HEK293 (cell line): ENCODE measurements at regions not wholly inside any gene's neighbourhood (a gene's known extent, or its start where the extent isn't known, plus 50 kb on each side); places are given as distances from the start of the nearest gene placed in this dataset.

Source experiments
- CTCF ChIA-PET: fragments of 350-600 bp; formaldehyde crosslinking; extraction: SDS; loops from one replicate; lab custom pipeline; 2021; ENCODE audit warnings: antibody characterized with exemption; lab: Yijun Ruan, JAX
- POLR2A ChIA-PET: fragments of 300-600 bp; formaldehyde crosslinking; extraction: SDS; loops from one replicate; lab custom pipeline; 2020; ENCODE audit warnings: antibody characterized with exemption, inconsistent platforms; lab: Yijun Ruan, JAX
- H3K27ac ChIP-seq: fragments of 200-500 bp; sonication (Bioruptor generic); 2 replicates; pipeline ENCODE4 v1.5.1; 2014; ENCODE audit warnings: low read depth, low read length, control low read depth, inconsistent platforms; ENCODE audit errors: extremely low read depth
- H3K36me3 ChIP-seq, 2 experiments: fragments of 200-500 bp in 1 of 2; sonication (Bioruptor generic) in 1 of 2; 1 replicate in 1 of 2; 2 replicates in 1 of 2; pipeline ENCODE4 v1.5.1; 2014 to 2017; ENCODE audit warnings: inconsistent platforms in 2 of 2, low read length in 2 of 2; ENCODE audit not compliant: control insufficient read depth in 2 of 2, insufficient read depth in 1 of 2
- H3K4me1 ChIP-seq: fragments of 200-500 bp; sonication (Bioruptor generic); 2 replicates; pipeline ENCODE4 v1.5.1; 2014; ENCODE audit warnings: mild to moderate bottlenecking, low read length, inconsistent platforms; ENCODE audit not compliant: control insufficient read depth, insufficient read depth
- H3K4me3 ChIP-seq: 2 replicates; pipeline ENCODE4 v1.5.1; 2011; ENCODE audit warnings: low read depth, mild to moderate bottlenecking, control low read depth, low read length, moderate library complexity
- H3K9me3 ChIP-seq: fragments of 200-500 bp; sonication (Bioruptor generic); 2 replicates; pipeline ENCODE4 v1.5.1; 2014; ENCODE audit warnings: low read depth, low read length, inconsistent platforms; ENCODE audit not compliant: control insufficient read depth, insufficient read depth
- KLF1 ChIP-seq: fragments of 450-650 bp; formaldehyde crosslinking; IDR thresholded peaks from 2 replicates; pipeline ENCODE4 v1.5.1; 2016; ENCODE audit warnings: missing biosample characterization, missing genetic modification characterization
- KLF16 ChIP-seq: fragments of 450-650 bp; formaldehyde crosslinking; IDR thresholded peaks from 2 replicates; pipeline ENCODE4 v1.5.1; 2017; ENCODE audit warnings: missing biosample characterization, missing genetic modification characterization
- KLF7 ChIP-seq: fragments of 450-650 bp; formaldehyde crosslinking; IDR thresholded peaks from 2 replicates; pipeline ENCODE4 v1.5.1; 2016; ENCODE audit warnings: missing biosample characterization, missing genetic modification characterization, borderline replicate concordance
- KLF8 ChIP-seq: fragments of 450-650 bp; formaldehyde crosslinking; IDR thresholded peaks from 2 replicates; pipeline ENCODE4 v1.5.1; 2016; ENCODE audit warnings: missing biosample characterization, missing genetic modification characterization
- SP3 ChIP-seq: fragments of 450-650 bp; formaldehyde crosslinking; IDR thresholded peaks from 2 replicates; pipeline ENCODE4 v1.5.1; 2016; ENCODE audit warnings: missing biosample characterization, missing genetic modification characterization
- SP7 ChIP-seq: fragments of 450-650 bp; formaldehyde crosslinking; IDR thresholded peaks from 2 replicates; pipeline ENCODE4 v1.5.1; 2016; ENCODE audit warnings: missing biosample characterization, missing genetic modification characterization
- ZBTB21 ChIP-seq: fragments of 450-650 bp; formaldehyde crosslinking; IDR thresholded peaks from 2 replicates; pipeline ENCODE4 v1.5.1; 2017; ENCODE audit warnings: missing biosample characterization, missing genetic modification characterization
- ZBTB7A ChIP-seq: fragments of 450-650 bp; formaldehyde crosslinking; IDR thresholded peaks from 2 replicates; pipeline ENCODE4 v1.5.1; 2016; ENCODE audit warnings: low read depth, missing biosample characterization, missing genetic modification characterization
- ZNF157 ChIP-seq: fragments of 450-650 bp; formaldehyde crosslinking; IDR thresholded peaks from 2 replicates; pipeline ENCODE4 v1.5.1; 2016; ENCODE audit warnings: missing biosample characterization, missing genetic modification characterization
- ZNF274 ChIP-seq, 2 experiments: fragments of 200-500 bp in 1 of 2; fragments of 450-650 bp in 1 of 2; sonication (Bioruptor generic) in 1 of 2; formaldehyde crosslinking in 1 of 2; IDR thresholded peaks; 2 replicates each; pipeline versions ENCODE4 v1.5.1 to v1.6.1; 2014 to 2016; ENCODE audit warnings: borderline replicate concordance in 1 of 2, inconsistent platforms in 1 of 2, low read length in 1 of 2, missing biosample characterization in 1 of 2, missing genetic modification characterization in 1 of 2
- ZNF292 ChIP-seq: fragments of 450-650 bp; formaldehyde crosslinking; IDR thresholded peaks from 2 replicates; pipeline ENCODE4 v1.5.1; 2016; ENCODE audit warnings: low read depth, missing biosample characterization, missing genetic modification characterization, borderline replicate concordance
- ZNF404 ChIP-seq: fragments of 450-650 bp; formaldehyde crosslinking; IDR thresholded peaks from 2 replicates; pipeline ENCODE4 v1.5.1; 2017; ENCODE audit warnings: missing biosample characterization, missing genetic modification characterization
- ZNF473 ChIP-seq: fragments of 450-650 bp; formaldehyde crosslinking; IDR thresholded peaks from 2 replicates; pipeline ENCODE4 v1.5.1; 2017; ENCODE audit warnings: missing biosample characterization, missing genetic modification characterization
- ZNF530 ChIP-seq: fragments of 450-650 bp; formaldehyde crosslinking; IDR thresholded peaks from 2 replicates; pipeline ENCODE4 v1.5.1; 2016; ENCODE audit warnings: low read depth, missing biosample characterization, missing genetic modification characterization
- ZNF571 ChIP-seq: fragments of 450-650 bp; formaldehyde crosslinking; IDR thresholded peaks from 2 replicates; pipeline ENCODE4 v1.5.0; 2017; ENCODE audit warnings: missing biosample characterization, missing genetic modification characterization
- ZNF596 ChIP-seq: fragments of 450-650 bp; IDR thresholded peaks from 2 replicates; pipeline ENCODE4 v1.5.0; 2018; ENCODE audit warnings: missing biosample characterization, mild to moderate bottlenecking, missing genetic modification characterization, moderate library complexity
- ZNF624 ChIP-seq: fragments of 450-650 bp; formaldehyde crosslinking; IDR thresholded peaks from 2 replicates; pipeline ENCODE4 v1.5.1; 2017; ENCODE audit warnings: missing biosample characterization, missing genetic modification characterization
- ZNF677 ChIP-seq: fragments of 450-650 bp; IDR thresholded peaks from 2 replicates; pipeline ENCODE4 v1.5.0; 2018; ENCODE audit warnings: missing biosample characterization, mild to moderate bottlenecking, missing genetic modification characterization, moderate library complexity
- ZNF776 ChIP-seq: fragments of 450-650 bp; formaldehyde crosslinking; IDR thresholded peaks from 2 replicates; pipeline ENCODE4 v1.5.0; 2017; ENCODE audit warnings: missing biosample characterization, missing genetic modification characterization, borderline replicate concordance
- TF ChIP-seq, protein P1 (sequence below): fragments of 450-650 bp; formaldehyde crosslinking; IDR thresholded peaks from 2 replicates; pipeline ENCODE4 v1.5.1; 2017; ENCODE audit warnings: missing biosample characterization, missing genetic modification characterization
- TF ChIP-seq, protein P2 (sequence below): fragments of 450-650 bp; formaldehyde crosslinking; IDR thresholded peaks from 2 replicates; pipeline ENCODE4 v1.5.1; 2016; ENCODE audit warnings: missing biosample characterization, missing genetic modification characterization, borderline replicate concordance
- TF ChIP-seq, protein P3 (sequence below): fragments of 450-650 bp; formaldehyde crosslinking; IDR thresholded peaks from 2 replicates; pipeline ENCODE4 v1.5.1; 2016; ENCODE audit warnings: missing biosample characterization, missing genetic modification characterization
- TF ChIP-seq, protein P4 (sequence below): fragments of 450-650 bp; formaldehyde crosslinking; IDR thresholded peaks from 2 replicates; pipeline ENCODE4 v1.5.1; 2016; ENCODE audit warnings: missing biosample characterization, missing genetic modification characterization

DNA sequence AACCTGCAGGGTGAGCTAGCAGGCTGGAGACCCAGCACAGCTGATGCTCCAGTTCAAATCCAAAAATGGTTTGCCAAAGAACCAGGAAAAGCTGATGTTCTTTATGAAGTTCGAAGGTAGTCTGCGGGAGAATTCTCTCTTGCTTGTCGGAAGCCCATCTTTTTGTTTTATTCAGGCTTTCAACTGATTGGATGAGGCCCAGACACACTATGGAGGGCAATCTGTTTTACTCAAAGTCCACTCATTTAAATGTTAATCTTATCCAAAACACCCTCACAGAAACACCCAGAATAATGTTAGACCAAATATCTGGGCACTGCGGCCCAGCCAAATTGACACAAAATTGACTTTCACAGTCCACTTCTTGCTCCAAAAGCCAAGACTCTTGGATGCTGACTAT, 105.6 kb upstream of the PMEPA1 start (continued):
- TF ChIP-seq KLF1 (no peak), SP3 (tag by site-specific recombination) (no peak), ZNF776 (tag by site-specific recombination) (no peak), ZNF274 (IDR thresholded peaks at IDR 0.05; ENCODE audit: low read length) (no peak), ZNF274 (tag by site-specific recombination; IDR thresholded peaks at IDR 0.05; ENCODE audit: borderline replicate concordance) (no peak), ZNF530 (no peak)
- TF ChIP-seq, protein P1, sequence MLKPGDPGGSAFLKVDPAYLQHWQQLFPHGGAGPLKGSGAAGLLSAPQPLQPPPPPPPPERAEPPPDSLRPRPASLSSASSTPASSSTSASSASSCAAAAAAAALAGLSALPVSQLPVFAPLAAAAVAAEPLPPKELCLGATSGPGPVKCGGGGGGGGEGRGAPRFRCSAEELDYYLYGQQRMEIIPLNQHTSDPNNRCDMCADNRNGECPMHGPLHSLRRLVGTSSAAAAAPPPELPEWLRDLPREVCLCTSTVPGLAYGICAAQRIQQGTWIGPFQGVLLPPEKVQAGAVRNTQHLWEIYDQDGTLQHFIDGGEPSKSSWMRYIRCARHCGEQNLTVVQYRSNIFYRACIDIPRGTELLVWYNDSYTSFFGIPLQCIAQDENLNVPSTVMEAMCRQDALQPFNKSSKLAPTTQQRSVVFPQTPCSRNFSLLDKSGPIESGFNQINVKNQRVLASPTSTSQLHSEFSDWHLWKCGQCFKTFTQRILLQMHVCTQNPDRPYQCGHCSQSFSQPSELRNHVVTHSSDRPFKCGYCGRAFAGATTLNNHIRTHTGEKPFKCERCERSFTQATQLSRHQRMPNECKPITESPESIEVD (tag by site-specific recombination): no peak
- TF ChIP-seq, protein P2, sequence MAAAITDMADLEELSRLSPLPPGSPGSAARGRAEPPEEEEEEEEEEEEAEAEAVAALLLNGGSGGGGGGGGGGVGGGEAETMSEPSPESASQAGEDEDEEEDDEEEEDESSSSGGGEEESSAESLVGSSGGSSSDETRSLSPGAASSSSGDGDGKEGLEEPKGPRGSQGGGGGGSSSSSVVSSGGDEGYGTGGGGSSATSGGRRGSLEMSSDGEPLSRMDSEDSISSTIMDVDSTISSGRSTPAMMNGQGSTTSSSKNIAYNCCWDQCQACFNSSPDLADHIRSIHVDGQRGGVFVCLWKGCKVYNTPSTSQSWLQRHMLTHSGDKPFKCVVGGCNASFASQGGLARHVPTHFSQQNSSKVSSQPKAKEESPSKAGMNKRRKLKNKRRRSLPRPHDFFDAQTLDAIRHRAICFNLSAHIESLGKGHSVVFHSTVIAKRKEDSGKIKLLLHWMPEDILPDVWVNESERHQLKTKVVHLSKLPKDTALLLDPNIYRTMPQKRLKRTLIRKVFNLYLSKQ (tag by site-specific recombination): no peak

DNA sequence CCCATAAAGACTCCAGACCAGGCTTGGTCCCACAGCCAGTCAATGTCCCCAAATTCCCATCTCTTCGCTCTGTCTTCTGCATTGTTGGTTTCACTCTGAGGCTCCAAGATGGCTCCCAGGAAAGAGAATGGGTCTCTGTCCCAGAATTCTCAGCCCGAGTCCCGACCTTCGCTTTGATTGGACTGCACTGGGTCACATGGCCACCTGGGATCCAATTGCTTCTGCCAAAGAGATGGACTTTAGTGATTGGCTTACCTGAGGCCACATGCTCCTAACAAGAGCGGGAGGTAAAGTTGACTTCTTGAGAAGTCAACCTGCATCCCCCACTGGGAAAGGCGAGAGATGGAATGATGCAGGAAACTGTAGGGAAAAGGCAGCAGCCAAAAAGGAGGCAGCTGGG, 104.7 kb upstream of the PMEPA1 start:
- no peak overlapping the region for H3K27ac ChIP-seq
- no peak for TF ChIP-seq ZNF571
- no peaks in the 10 kb centered on the region for H3K36me3 ChIP-seq
- no peaks in the 10 kb centered on the region for H3K4me1 ChIP-seq
- H3K9me3 ChIP-seq: no peaks in the 10 kb centered on the region
- CTCF ChIA-PET: no interaction called here
- POLR2A ChIA-PET: no interaction called here
- H3K4me3 ChIP-seq: no peak overlapping the region

DNA sequence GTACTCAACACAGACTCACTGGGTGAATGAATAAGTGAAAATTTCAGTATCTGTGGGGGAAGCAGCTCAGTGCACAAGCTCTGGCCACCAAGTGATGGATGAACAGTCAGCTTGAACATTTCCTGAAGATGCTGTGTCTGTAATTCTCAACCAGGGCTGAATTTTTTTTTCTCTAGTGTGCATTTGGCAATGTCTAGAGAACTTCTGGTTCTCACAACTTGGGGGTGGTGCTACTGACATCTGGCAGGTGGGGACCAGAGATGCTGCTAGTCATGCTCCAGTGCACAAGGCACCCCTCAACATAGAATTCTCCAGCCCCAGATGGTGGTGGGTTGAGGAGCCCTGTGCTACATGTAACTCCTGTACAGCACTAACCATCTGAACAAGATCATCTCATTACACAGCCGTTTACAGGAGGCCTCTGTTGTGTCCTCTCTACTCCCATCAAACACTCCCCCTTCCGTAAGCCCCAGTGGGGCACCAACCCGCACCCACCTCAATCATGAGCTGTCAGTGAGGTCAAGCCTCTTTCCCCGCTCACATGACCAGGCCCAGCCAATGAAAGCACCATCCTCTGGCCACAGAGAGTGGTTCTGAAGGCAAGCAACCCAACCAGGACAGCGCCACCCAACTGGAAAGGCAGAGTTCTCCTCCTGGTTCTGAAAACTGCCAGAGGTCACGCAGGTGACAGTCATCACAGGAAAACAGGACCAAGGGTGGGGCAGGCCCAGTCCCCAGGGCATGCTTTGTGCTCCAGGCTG, 103.9 kb upstream of the PMEPA1 start:
- ChIA-PET CTCF (no interaction called here), POLR2A (no interaction called here)
- Histone ChIP-seq H3K36me3 (no peaks in the 10 kb centered on the region), H3K4me3 (no peak overlapping the region), H3K27ac (no peak overlapping the region), H3K9me3 (no peaks in the 10 kb centered on the region), H3K4me1 (no peaks in the 10 kb centered on the region)
- TF ChIP-seq KLF16 (tag by site-specific recombination): no peak
- TF ChIP-seq, protein P3, sequence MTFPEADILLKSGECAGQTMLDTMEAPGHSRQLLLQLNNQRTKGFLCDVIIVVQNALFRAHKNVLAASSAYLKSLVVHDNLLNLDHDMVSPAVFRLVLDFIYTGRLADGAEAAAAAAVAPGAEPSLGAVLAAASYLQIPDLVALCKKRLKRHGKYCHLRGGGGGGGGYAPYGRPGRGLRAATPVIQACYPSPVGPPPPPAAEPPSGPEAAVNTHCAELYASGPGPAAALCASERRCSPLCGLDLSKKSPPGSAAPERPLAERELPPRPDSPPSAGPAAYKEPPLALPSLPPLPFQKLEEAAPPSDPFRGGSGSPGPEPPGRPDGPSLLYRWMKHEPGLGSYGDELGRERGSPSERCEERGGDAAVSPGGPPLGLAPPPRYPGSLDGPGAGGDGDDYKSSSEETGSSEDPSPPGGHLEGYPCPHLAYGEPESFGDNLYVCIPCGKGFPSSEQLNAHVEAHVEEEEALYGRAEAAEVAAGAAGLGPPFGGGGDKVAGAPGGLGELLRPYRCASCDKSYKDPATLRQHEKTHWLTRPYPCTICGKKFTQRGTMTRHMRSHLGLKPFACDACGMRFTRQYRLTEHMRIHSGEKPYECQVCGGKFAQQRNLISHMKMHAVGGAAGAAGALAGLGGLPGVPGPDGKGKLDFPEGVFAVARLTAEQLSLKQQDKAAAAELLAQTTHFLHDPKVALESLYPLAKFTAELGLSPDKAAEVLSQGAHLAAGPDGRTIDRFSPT (tag by site-specific recombination): no peak
- TF ChIP-seq KLF8: no peak
- no peak for TF ChIP-seq ZNF292 (tag by site-specific recombination)
- no peak for TF ChIP-seq ZNF473 (tag by site-specific recombination)
- TF ChIP-seq ZBTB7A: no peak
- TF ChIP-seq ZNF677 (tag by site-specific recombination): no peak
- no peak for TF ChIP-seq KLF7 (tag by site-specific recombination)
- TF ChIP-seq, protein P4, sequence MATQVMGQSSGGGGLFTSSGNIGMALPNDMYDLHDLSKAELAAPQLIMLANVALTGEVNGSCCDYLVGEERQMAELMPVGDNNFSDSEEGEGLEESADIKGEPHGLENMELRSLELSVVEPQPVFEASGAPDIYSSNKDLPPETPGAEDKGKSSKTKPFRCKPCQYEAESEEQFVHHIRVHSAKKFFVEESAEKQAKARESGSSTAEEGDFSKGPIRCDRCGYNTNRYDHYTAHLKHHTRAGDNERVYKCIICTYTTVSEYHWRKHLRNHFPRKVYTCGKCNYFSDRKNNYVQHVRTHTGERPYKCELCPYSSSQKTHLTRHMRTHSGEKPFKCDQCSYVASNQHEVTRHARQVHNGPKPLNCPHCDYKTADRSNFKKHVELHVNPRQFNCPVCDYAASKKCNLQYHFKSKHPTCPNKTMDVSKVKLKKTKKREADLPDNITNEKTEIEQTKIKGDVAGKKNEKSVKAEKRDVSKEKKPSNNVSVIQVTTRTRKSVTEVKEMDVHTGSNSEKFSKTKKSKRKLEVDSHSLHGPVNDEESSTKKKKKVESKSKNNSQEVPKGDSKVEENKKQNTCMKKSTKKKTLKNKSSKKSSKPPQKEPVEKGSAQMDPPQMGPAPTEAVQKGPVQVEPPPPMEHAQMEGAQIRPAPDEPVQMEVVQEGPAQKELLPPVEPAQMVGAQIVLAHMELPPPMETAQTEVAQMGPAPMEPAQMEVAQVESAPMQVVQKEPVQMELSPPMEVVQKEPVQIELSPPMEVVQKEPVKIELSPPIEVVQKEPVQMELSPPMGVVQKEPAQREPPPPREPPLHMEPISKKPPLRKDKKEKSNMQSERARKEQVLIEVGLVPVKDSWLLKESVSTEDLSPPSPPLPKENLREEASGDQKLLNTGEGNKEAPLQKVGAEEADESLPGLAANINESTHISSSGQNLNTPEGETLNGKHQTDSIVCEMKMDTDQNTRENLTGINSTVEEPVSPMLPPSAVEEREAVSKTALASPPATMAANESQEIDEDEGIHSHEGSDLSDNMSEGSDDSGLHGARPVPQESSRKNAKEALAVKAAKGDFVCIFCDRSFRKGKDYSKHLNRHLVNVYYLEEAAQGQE: no peak
- no peak for TF ChIP-seq ZNF404 (tag by site-specific recombination)
- TF ChIP-seq ZBTB21: no peak
- no peak for TF ChIP-seq ZNF571
- no peak for TF ChIP-seq SP7 (tag by site-specific recombination)
- TF ChIP-seq ZNF157: no peak
- TF ChIP-seq ZNF624 (tag by site-specific recombination): no peak
- TF ChIP-seq ZNF596 (tag by site-specific recombination): no peak
